ENCODE measurements at regions not wholly inside any gene's neighbourhood (a gene's known extent, or its start where the extent isn't known, plus 50 kb on each side); places are given as distances from the start of the nearest gene placed in this dataset.

GRCh38 chr20:9919271-9920014 lies 80.6 kb upstream of the PAK5 start:
- no peak for DNase-seq

- no peak for DNase-seq
Observed at GRCh38 chr20:9918348-9918747, 79.5 kb upstream of the PAK5 start.

GRCh38 chr20:9916761-9917160 lies 77.9 kb upstream of the PAK5 start:
- DNase-seq = peak in 1 of 14 donors; percentile 54

- DNase-seq = peak in 6 of 14 donors; percentile 6 to 32 (median 10)
Observed at GRCh38 chr20:9912858-9913434, 74.1 kb upstream of the PAK5 start.

GRCh38 chr20:9912290-9912689 lies 73.4 kb upstream of the PAK5 start:
- DNase-seq = no peak

- DNase-seq = no peak
Observed at GRCh38 chr20:9911519-9911918, 72.6 kb upstream of the PAK5 start.

GRCh38 chr20:9909167-9909566 lies 70.3 kb upstream of the PAK5 start:
- DNase-seq = no peak

- no peak for DNase-seq
Observed at GRCh38 chr20:9903048-9903655, 64.3 kb upstream of the PAK5 start.

- DNase-seq = no peak
Observed at GRCh38 chr20:9889270-9889981, 50.5 kb upstream of the PAK5 start.
